Panc1 (cell line): ENCODE measurements at regions not wholly inside any gene's neighbourhood (a gene's known extent, or its start where the extent isn't known, plus 50 kb on each side); places are given as distances from the start of the nearest gene placed in this dataset.
"Not testable (repeated sequence)": the region's sequence is repeated elsewhere in the genome, so short reads cannot be mapped to it uniquely, and the experiment has no call there.

Experiments
- ATAC-seq: fragments of 200-7000 bp; cut with Tn5 transposase; 2 replicates; pipeline ENCODE4 v1.9.1; 2020; ENCODE audit warnings: mild to moderate bottlenecking, moderate library complexity
- BruUV-seq: library from RNA; stranded (reverse); fragments of 400-500 nt; replicated peaks from 2 replicates; lab custom pipeline; 2021; lab: Mats Ljungman, UMichigan
- CTCF ChIA-PET: fragments of 300-600 bp; sonication (Branson Sonifier 250); formaldehyde crosslinking; loops from one replicate; lab custom pipeline; 2022; ENCODE audit warnings: antibody characterized with exemption; lab: Charles Lee
- POLR2A ChIA-PET: fragments of 300-600 bp; sonication (Branson Sonifier 250); formaldehyde crosslinking; loops from one replicate; lab custom pipeline; 2022; ENCODE audit warnings: antibody characterized with exemption; lab: Charles Lee
- DNase-seq: peaks from one replicate; pipeline ENCODE4 v3.0.0-alpha.2; 2010; ENCODE audit warnings: low read depth, low spot score
- H3K27ac ChIP-seq: 2 replicates; pipeline ENCODE4 v1.5.1; 2011; ENCODE audit warnings: mild to moderate bottlenecking, low read length, inconsistent platforms
- H3K27me3 ChIP-seq: fragments of 200-500 bp; sonication (Bioruptor generic); 2 replicates; pipeline ENCODE4 v1.6.0; 2014; ENCODE audit warnings: low read length, inconsistent platforms; ENCODE audit not compliant: control insufficient read depth, insufficient read depth
- H3K36me3 ChIP-seq: fragments of 200-500 bp; sonication (Bioruptor generic); 2 replicates; pipeline ENCODE4 v1.5.1; 2014; ENCODE audit warnings: inconsistent platforms, mild to moderate bottlenecking, low read length, moderate library complexity; ENCODE audit not compliant: control insufficient read depth, insufficient read depth
- H3K4me1 ChIP-seq: 2 replicates; pipeline ENCODE4 v1.5.1; 2011; ENCODE audit warnings: inconsistent platforms, mild to moderate bottlenecking, low read length, moderate library complexity; ENCODE audit not compliant: control insufficient read depth, insufficient read depth
- H3K4me3 ChIP-seq, 2 experiments: 2 replicates each; pipeline ENCODE4 v1.5.1; 2011 to 2012; ENCODE audit warnings: low read depth in 2 of 2, low read length in 2 of 2, mild to moderate bottlenecking in 2 of 2, inconsistent platforms in 1 of 2, moderate library complexity in 1 of 2
- H3K9me3 ChIP-seq: fragments of 200-500 bp; sonication (Bioruptor generic); 2 replicates; pipeline ENCODE4 v1.5.1; 2014; ENCODE audit warnings: low read depth, mild to moderate bottlenecking, inconsistent platforms, low read length, moderate library complexity; ENCODE audit not compliant: control insufficient read depth, insufficient read depth
- CTCF ChIP-seq: fragments of 450-650 bp; IDR thresholded peaks from 2 replicates; pipeline ENCODE4 v1.5.1; 2017; ENCODE audit warnings: mild to moderate bottlenecking
- POLR2AphosphoS5 ChIP-seq: IDR thresholded peaks from 2 replicates; pipeline ENCODE4 v1.6.1; 2012; ENCODE audit warnings: mild to moderate bottlenecking, low read depth, low read length, moderate library complexity
- REST ChIP-seq, 2 experiments: IDR thresholded peaks; 2 replicates each; pipeline ENCODE4 v1.6.1; 2011 to 2012; ENCODE audit warnings: low read depth in 2 of 2, control low read depth in 1 of 2, low read length in 1 of 2, mild to moderate bottlenecking in 1 of 2, moderate library complexity in 1 of 2; ENCODE audit not compliant: insufficient read depth in 1 of 2
- SIN3A ChIP-seq: IDR thresholded peaks from 2 replicates; pipeline ENCODE4 v1.6.1; 2012; ENCODE audit warnings: low read depth, mild to moderate bottlenecking, low read length, moderate library complexity, borderline replicate concordance; ENCODE audit not compliant: insufficient read depth
- TCF7L2 ChIP-seq: IDR thresholded peaks from 2 replicates; pipeline ENCODE4 v1.6.1; 2011; ENCODE audit warnings: mild to moderate bottlenecking, low read depth, low read length, inconsistent platforms
- in situ Hi-C: cut with HindIII; loops from 2 replicates; pipeline ENCODE4 v1.10.0; 2016; ENCODE audit warnings: low sequenced_read_pairs, low pct_unique_long_range_greater_than_20kb
- intact Hi-C: fragments of 100-400 bp; cut with micrococcal nuclease; formaldehyde crosslinking; loops from one replicate; pipeline ENCODE4 v1.10.0; 2022; ENCODE audit not compliant: unreplicated experiment

- Histone ChIP-seq H3K27ac (no peak overlapping the region), H3K4me3 (no peak overlapping the region), H3K36me3 (no peaks in the 10 kb centered on the region), H3K27me3 (no peaks in the 10 kb centered on the region), H3K4me1 (no peaks in the 10 kb centered on the region), H3K9me3 (no peaks in the 10 kb centered on the region)
- in situ Hi-C loops = no loop called here
- BruUV-seq = no TSS peak
- DNase-seq = no peak
- ChIA-PET CTCF (no interaction called here), POLR2A (no interaction called here)
- TF ChIP-seq TCF7L2 (no peak), POLR2AphosphoS5 (no peak), REST (IDR thresholded peaks at IDR 0.05; ENCODE audit: insufficient read depth in 1 of 2, low read depth in 2 of 2, low read length in 1 of 2) (no peak), SIN3A (no peak), CTCF (no peak)
- ATAC-seq = no peak
- intact Hi-C loops = no loop called here
Measured at GRCh38 chr6:51214442-51214841, 395.8 kb downstream of the TFAP2B start.

GRCh38 chr6:51218181-51218580 is 399.5 kb downstream of the TFAP2B start:
- no peak for ATAC-seq
- H3K27me3 ChIP-seq = no peaks in the 10 kb centered on the region
- H3K4me1 ChIP-seq = no peaks in the 10 kb centered on the region
- no peak overlapping the region for H3K4me3 ChIP-seq
- no peaks in the 10 kb centered on the region for H3K9me3 ChIP-seq
- in situ Hi-C loops (no loop called here), intact Hi-C loops (no loop called here)
- H3K36me3 ChIP-seq = no peaks in the 10 kb centered on the region
- ChIA-PET CTCF (no interaction called here), POLR2A (no interaction called here)
- DNase-seq = no peak
- no TSS peak for BruUV-seq
- H3K27ac ChIP-seq = no peak overlapping the region
- TF ChIP-seq REST (IDR thresholded peaks at IDR 0.05; ENCODE audit: insufficient read depth in 1 of 2, low read depth in 2 of 2, low read length in 1 of 2) = no peak
- TF ChIP-seq TCF7L2 = no peak
- no peak for TF ChIP-seq POLR2AphosphoS5
- TF ChIP-seq CTCF = no peak
- TF ChIP-seq SIN3A = no peak

- H3K4me3 ChIP-seq, DNase-seq, H3K36me3 ChIP-seq, ATAC-seq, POLR2A ChIA-PET, H3K27ac ChIP-seq, intact Hi-C loops, CTCF ChIA-PET, BruUV-seq, H3K4me1 ChIP-seq, H3K9me3 ChIP-seq, H3K27me3 ChIP-seq, in situ Hi-C loops: not testable (repeated sequence)
Measured at GRCh38 chr6:51224580-51225240, 406.0 kb downstream of the TFAP2B start.
